H1 (cell line): ENCODE measurements at regions not wholly inside any gene's neighbourhood (a gene's known extent, or its start where the extent isn't known, plus 50 kb on each side); places are given as distances from the start of the nearest gene placed in this dataset.

Source experiments
- CTCF ChIA-PET: fragments of 300-600 bp; sonication (Branson Sonifier 250); formaldehyde crosslinking; loops from one replicate; lab custom pipeline; 2021; ENCODE audit not compliant: partially characterized antibody; lab: Charles Lee
- POLR2A ChIA-PET: fragments of 300-600 bp; sonication (Branson Sonifier 250); formaldehyde crosslinking; loops from one replicate; lab custom pipeline; 2021; ENCODE audit warnings: inconsistent platforms; ENCODE audit not compliant: partially characterized antibody; lab: Charles Lee
- DNase-seq, 2 experiments: peaks; one replicate each; pipeline versions ENCODE4 v3.0.0 to v3.0.0-alpha.2; 2010 to 2022; ENCODE audit warnings: low spot score in 2 of 2, low read depth in 1 of 2, mixed read lengths in 1 of 2
- FAIRE-seq: peaks from 2 replicates; lab custom pipeline; 2011; peaks lifted over from hg19 to GRCh38; lab: Jason Lieb, UNC
- H2AFZ ChIP-seq: 2 replicates; pipeline ENCODE4 v1.8.1; 2012; ENCODE audit warnings: low read length, inconsistent platforms
- H2AK5ac ChIP-seq: 2 replicates; pipeline ENCODE4 v1.6.1; 2013; ENCODE audit warnings: low read depth, low read length
- H2BK120ac ChIP-seq: replicated peaks from 2 replicates; pipeline ENCODE3; 2013; ENCODE audit warnings: low read depth, low read length, inconsistent platforms
- H2BK12ac ChIP-seq: 2 replicates; pipeline ENCODE4 v1.6.1; 2013; ENCODE audit warnings: low read depth, low read length
- H2BK15ac ChIP-seq: 2 replicates; pipeline ENCODE4 v1.6.1; 2013; ENCODE audit warnings: low read length
- H2BK20ac ChIP-seq: 2 replicates; pipeline ENCODE4 v1.6.1; 2013; ENCODE audit warnings: low read length
- H2BK5ac ChIP-seq: 2 replicates; pipeline ENCODE4 v1.6.1; 2013; ENCODE audit warnings: low read depth, low read length
- H3K14ac ChIP-seq: 2 replicates; pipeline ENCODE4 v1.6.1; 2013; ENCODE audit warnings: inconsistent platforms; ENCODE audit not compliant: insufficient read length
- H3K18ac ChIP-seq: 2 replicates; pipeline ENCODE4 v1.6.1; 2013; ENCODE audit warnings: low read length; ENCODE audit errors: extremely low read depth
- H3K23ac ChIP-seq: 2 replicates; pipeline ENCODE4 v1.6.1; 2013; ENCODE audit warnings: inconsistent platforms; ENCODE audit not compliant: insufficient read length
- H3K23me2 ChIP-seq: 2 replicates; pipeline ENCODE4 v1.6.1; 2013; ENCODE audit warnings: low read depth, low read length
- H3K27ac ChIP-seq: 2 replicates; pipeline ENCODE4 v1.6.1; 2011; ENCODE audit warnings: low read depth, low read length, inconsistent platforms
- H3K27me3 ChIP-seq, 4 experiments: replicated peaks in 1 of 4; 1 replicate in 1 of 4; 2 replicates in 3 of 4; pipeline versions ENCODE4 v1.6.1 to v1.8.1; 2011 to 2013; ENCODE audit warnings: low read length in 3 of 4, mild to moderate bottlenecking in 3 of 4, inconsistent platforms in 2 of 4, mixed read lengths in 2 of 4, moderate library complexity in 1 of 4; ENCODE audit not compliant: control insufficient read depth in 3 of 4, insufficient read depth in 3 of 4; ENCODE audit errors: extremely low read depth in 1 of 4
- H3K36me3 ChIP-seq, 4 experiments: 2 replicates each; pipeline versions ENCODE4 v1.6.1 to v1.8.1; 2011 to 2013; ENCODE audit warnings: mild to moderate bottlenecking in 4 of 4, low read length in 3 of 4, moderate library complexity in 2 of 4, control low read depth in 1 of 4, inconsistent platforms in 1 of 4; ENCODE audit not compliant: insufficient read depth in 4 of 4, control insufficient read depth in 2 of 4
- H3K4ac ChIP-seq: replicated peaks from 2 replicates; pipeline ENCODE3; 2013; ENCODE audit warnings: low read length, low read depth, mixed read lengths, inconsistent platforms; ENCODE audit not compliant: insufficient read length
- H3K4me1 ChIP-seq, 4 experiments: replicated peaks in 1 of 4; 1 replicate in 1 of 4; 2 replicates in 3 of 4; pipeline versions ENCODE4 v1.6.1 to v1.8.1; 2011 to 2013; ENCODE audit warnings: low read length in 3 of 4, inconsistent platforms in 2 of 4, mixed read lengths in 1 of 4; ENCODE audit not compliant: insufficient read depth in 4 of 4, control insufficient read depth in 3 of 4
- H3K4me2 ChIP-seq, 2 experiments: 2 replicates each; pipeline versions ENCODE4 v1.6.1 to v1.8.1; 2011 to 2013; ENCODE audit warnings: low read depth in 2 of 2, low read length in 2 of 2, control low read depth in 1 of 2, inconsistent platforms in 1 of 2, mild to moderate bottlenecking in 1 of 2; ENCODE audit not compliant: insufficient read depth in 1 of 2
- H3K4me3 ChIP-seq, 4 experiments: fragments of 200-600, 300-600 bp in 1 of 4; sonication (generic), shearing (Covaris generic), sonication (Bioruptor Twin) in 1 of 4; 2 replicates each; pipeline versions ENCODE4 v1.5.1 to v1.8.1; 2011 to 2016; ENCODE audit warnings: low read length in 4 of 4, low read depth in 3 of 4, control low read depth in 2 of 4, inconsistent platforms in 2 of 4, mild to moderate bottlenecking in 2 of 4, mixed read lengths in 1 of 4, moderate library complexity in 1 of 4; ENCODE audit not compliant: insufficient read depth in 2 of 4; ENCODE audit errors: extremely low read depth in 1 of 4
- H3K56ac ChIP-seq: replicated peaks from 2 replicates; pipeline ENCODE3; 2013; ENCODE audit warnings: low read depth, mild to moderate bottlenecking, mixed read lengths, low read length, inconsistent platforms; ENCODE audit not compliant: insufficient read length
- H3K79me1 ChIP-seq: 2 replicates; pipeline ENCODE4 v1.6.1; 2013; ENCODE audit warnings: low read depth, low read length, control low read depth
- H3K79me2 ChIP-seq, 2 experiments: 2 replicates each; pipeline versions ENCODE4 v1.6.1 to v1.8.1; 2012 to 2013; ENCODE audit warnings: low read length in 2 of 2, mild to moderate bottlenecking in 2 of 2, inconsistent platforms in 1 of 2; ENCODE audit not compliant: insufficient read depth in 2 of 2, control insufficient read depth in 1 of 2
- H3K9ac ChIP-seq, 4 experiments: replicated peaks in 1 of 4; 1 replicate in 1 of 4; 2 replicates in 3 of 4; pipeline versions ENCODE4 v1.6.1 to v1.8.1; 2011 to 2013; ENCODE audit warnings: low read depth in 3 of 4, low read length in 3 of 4, control low read depth in 2 of 4, mild to moderate bottlenecking in 2 of 4, moderate library complexity in 2 of 4, inconsistent platforms in 1 of 4; ENCODE audit errors: extremely low read depth in 1 of 4
- H3K9me3 ChIP-seq, 2 experiments: 2 replicates each; pipeline versions ENCODE4 v1.6.1 to v1.8.1; 2012 to 2013; ENCODE audit warnings: mild to moderate bottlenecking in 2 of 2, moderate library complexity in 2 of 2, control low read depth in 1 of 2, inconsistent platforms in 1 of 2, low read depth in 1 of 2, low read length in 1 of 2, mixed read lengths in 1 of 2; ENCODE audit not compliant: insufficient read depth in 2 of 2
- H4K20me1 ChIP-seq, 2 experiments: replicated peaks in 1 of 2; 2 replicates each; pipeline versions ENCODE3 to v1.8.1; 2011 to 2013; ENCODE audit warnings: inconsistent platforms in 2 of 2, low read length in 2 of 2, mild to moderate bottlenecking in 1 of 2; ENCODE audit not compliant: insufficient read depth in 2 of 2, control insufficient read depth in 1 of 2
- H4K5ac ChIP-seq: 2 replicates; pipeline ENCODE4 v1.6.1; 2013; ENCODE audit warnings: low read length, low read depth, mixed read lengths, inconsistent platforms; ENCODE audit not compliant: insufficient read length
- H4K8ac ChIP-seq: 2 replicates; pipeline ENCODE4 v1.8.0; 2013; ENCODE audit warnings: mild to moderate bottlenecking, moderate library complexity, low read length, inconsistent platforms; ENCODE audit not compliant: insufficient read depth; ENCODE audit errors: extremely low read depth
- H4K91ac ChIP-seq: replicated peaks from 2 replicates; pipeline ENCODE3; 2013; ENCODE audit warnings: low read length, mixed read lengths, inconsistent platforms; ENCODE audit not compliant: insufficient read length
- ASH2L ChIP-seq: fragments of 200-600, 300-600 bp; sonication (generic); IDR thresholded peaks from one replicate; pipeline ENCODE4 v1.7.1; 2017; ENCODE audit warnings: low read length
- BACH1 ChIP-seq: IDR thresholded peaks from 2 replicates; pipeline ENCODE4 v1.6.1; 2012; ENCODE audit warnings: low read length, improper control_type of control experiment
- BRCA1 ChIP-seq: IDR thresholded peaks from 2 replicates; pipeline ENCODE4 v1.6.1; 2012; ENCODE audit warnings: low read depth, low read length, improper control_type of control experiment
- CBX5 ChIP-seq: fragments of 300-800, 300-1000 bp; sonication (generic); IDR thresholded peaks from 2 replicates; pipeline ENCODE4 v1.7.1; 2016; ENCODE audit warnings: antibody characterized with exemption, low read length, low read depth
- E2F6 ChIP-seq: IDR thresholded peaks from 2 replicates; pipeline ENCODE4 v1.6.1; 2012; ENCODE audit warnings: inconsistent platforms
- HDAC6 ChIP-seq: IDR thresholded peaks from one replicate; pipeline ENCODE4 v1.7.1; 2012; ENCODE audit warnings: low read depth, mild to moderate bottlenecking, inconsistent platforms, low read length, moderate library complexity
- POLR2AphosphoS5 ChIP-seq: IDR thresholded peaks from 2 replicates; pipeline ENCODE4 v1.6.1; 2011; ENCODE audit warnings: low read depth, low read length
- RXRA ChIP-seq: IDR thresholded peaks from 2 replicates; pipeline ENCODE4 v1.6.1; 2011; ENCODE audit warnings: low read depth, mild to moderate bottlenecking, low read length, moderate library complexity; ENCODE audit not compliant: insufficient read depth
- SAP30 ChIP-seq: fragments of 300-600 bp; sonication (generic); IDR thresholded peaks from 2 replicates; pipeline ENCODE4 v1.7.1; 2012; ENCODE audit warnings: low read length, moderate library complexity, mild to moderate bottlenecking, inconsistent platforms; ENCODE audit not compliant: insufficient read depth, insufficient replicate concordance
- SIRT6 ChIP-seq: IDR thresholded peaks from one replicate; pipeline ENCODE4 v1.7.1; 2012; ENCODE audit warnings: low read length, inconsistent platforms
- SIX5 ChIP-seq: IDR thresholded peaks from 2 replicates; pipeline ENCODE4 v1.6.1; 2011; ENCODE audit warnings: mild to moderate bottlenecking, low read depth, low read length
- SP2 ChIP-seq: IDR thresholded peaks from 2 replicates; pipeline ENCODE4 v1.6.1; 2012; ENCODE audit warnings: mild to moderate bottlenecking, low read length, inconsistent platforms
- SP4 ChIP-seq: IDR thresholded peaks from 2 replicates; pipeline ENCODE4 v1.6.1; 2012; ENCODE audit warnings: low read length, inconsistent platforms
- TBP ChIP-seq: IDR thresholded peaks from 2 replicates; pipeline ENCODE4 v1.6.1; 2011; ENCODE audit warnings: low read depth, low read length, improper control_type of control experiment
- YY1 ChIP-seq: IDR thresholded peaks from 2 replicates; pipeline ENCODE4 v1.6.1; 2011; ENCODE audit warnings: low read depth, mild to moderate bottlenecking, low read length
- ZNF274 ChIP-seq: IDR thresholded peaks from 2 replicates; pipeline ENCODE4 v1.7.0; 2012; ENCODE audit warnings: low read length, borderline replicate concordance; ENCODE audit errors: extremely low read depth
- WGBS, 2 experiments: shearing (Covaris generic) in 1 of 2; methylation state at CpG; one replicate each; pipeline versions ENCODE4 v1.1.6 to v1.1.7; 2013 to 2015; ENCODE audit warnings: low lambda C conversion rate in 2 of 2, mixed read lengths in 2 of 2, inconsistent platforms in 1 of 2, low coverage in 1 of 2, missing lambda C conversion rate in 1 of 2; ENCODE audit not compliant: insufficient replicate concordance in 2 of 2, insufficient coverage in 1 of 2, insufficient read length in 1 of 2; ENCODE audit errors: extremely low coverage in 1 of 2, missing lambda C conversion rate in 1 of 2; 5-methylcytosine and 5-hydroxymethylcytosine counted together

- CTCF ChIA-PET, result no interaction called here
- Histone ChIP-seq H2BK20ac (no peak overlapping the region), H3K36me3 (no peaks in the 10 kb centered on the region), H3K4me1 (no peaks in the 10 kb centered on the region), H4K5ac (no peak overlapping the region), H3K4ac (no peak overlapping the region), H4K91ac (no peak overlapping the region), H2AK5ac (no peak overlapping the region), H3K14ac (no peak overlapping the region), H2BK15ac (no peak overlapping the region), H3K4me3 (no peak overlapping the region), H2BK12ac (no peak overlapping the region), H3K27me3 (no peaks in the 10 kb centered on the region), H3K18ac (no peak overlapping the region), H3K56ac (no peak overlapping the region), H3K27ac (no peak overlapping the region), H3K79me2 (no peaks in the 10 kb centered on the region), H3K9me3 (no peaks in the 10 kb centered on the region), H3K79me1 (no peaks in the 10 kb centered on the region), H3K23me2 (no peaks in the 10 kb centered on the region), H2BK5ac (no peak overlapping the region), H3K9ac (no peak overlapping the region), H3K23ac (no peak overlapping the region), H2AFZ (no peak overlapping the region), H4K20me1 (no peaks in the 10 kb centered on the region), H4K8ac (no peak overlapping the region), H3K4me2 (no peak overlapping the region), H2BK120ac (no peak overlapping the region)
- DNase-seq (no peak), FAIRE-seq (no peak)
- POLR2A ChIA-PET, result no interaction called here
- WGBS, 2 experiments, result 99% methylated on average over 3 of the region's 3 CpGs; no CpG with 5 or more reads in 1 of the 2 experiments
- TF ChIP-seq TBP, result no peak
- no peak for TF ChIP-seq RXRA
- no peak for TF ChIP-seq YY1
- no peak for TF ChIP-seq ZNF274
- TF ChIP-seq ASH2L, result no peak
- TF ChIP-seq SIX5, result no peak
- TF ChIP-seq SP2, result no peak
- TF ChIP-seq SIRT6, result no peak
- no peak for TF ChIP-seq BRCA1
- TF ChIP-seq BACH1, result no peak
- no peak for TF ChIP-seq SAP30
- no peak for TF ChIP-seq SP4
- no peak for TF ChIP-seq E2F6
- no peak for TF ChIP-seq POLR2AphosphoS5
- no peak for TF ChIP-seq HDAC6
- TF ChIP-seq CBX5, result no peak
Observed at GRCh38 chr5:163826201-163826600, 320.8 kb downstream of the MAT2B start.
